HL-60 (cell line): ENCODE measurements at regions not wholly inside any gene's neighbourhood (a gene's known extent, or its start where the extent isn't known, plus 50 kb on each side); places are given as distances from the start of the nearest gene placed in this dataset.

ENCODE experiments used
- DNase-seq, 2 experiments: peaks; one replicate each; pipeline ENCODE4 v3.0.0-alpha.2; 2010 to 2020; ENCODE audit warnings: low read depth in 1 of 2, low spot score in 1 of 2
- H3K27ac ChIP-seq: fragments of 250-450 bp; sonication (Bioruptor Pico); replicated peaks from 2 replicates; pipeline ENCODE4 v1.5.1; 2020; ENCODE audit warnings: mild to moderate bottlenecking, moderate library complexity
- H3K27me3 ChIP-seq: fragments of 250-450 bp; sonication (Bioruptor Pico); 2 replicates; pipeline ENCODE4 v1.5.1; 2021; ENCODE audit warnings: mild to moderate bottlenecking, moderate library complexity; ENCODE audit not compliant: insufficient read depth, poor library complexity, severe bottlenecking
- H3K4me3 ChIP-seq: replicated peaks from 2 replicates; pipeline ENCODE4 v1.5.1; 2011; ENCODE audit warnings: mild to moderate bottlenecking, control low read depth, low read length; ENCODE audit not compliant: insufficient read depth
- CTCF ChIP-seq: IDR thresholded peaks from one replicate; pipeline ENCODE4 v1.5.1; 2011; ENCODE audit warnings: low read length, control low read depth, inconsistent platforms; ENCODE audit not compliant: insufficient read depth
- GABPA ChIP-seq: IDR thresholded peaks from 2 replicates; pipeline ENCODE4 v1.6.1; 2012; ENCODE audit warnings: low read depth
- POLR2AphosphoS5 ChIP-seq: IDR thresholded peaks from 2 replicates; pipeline ENCODE4 v1.6.1; 2012; ENCODE audit warnings: low read depth
- REST ChIP-seq: IDR thresholded peaks from 2 replicates; pipeline ENCODE4 v1.6.1; 2012; ENCODE audit warnings: low read depth; ENCODE audit not compliant: insufficient replicate concordance
- SPI1 ChIP-seq: IDR thresholded peaks from 2 replicates; pipeline ENCODE4 v1.6.1; 2012; ENCODE audit warnings: low read depth, mild to moderate bottlenecking, borderline replicate concordance

- H3K27ac ChIP-seq = no peak overlapping the region
- no peak for DNase-seq
- H3K27me3 ChIP-seq = no peaks in the 10 kb centered on the region
- TF ChIP-seq GABPA (no peak), REST (no peak), SPI1 (no peak), CTCF (no peak), POLR2AphosphoS5 (no peak)
- no peak overlapping the region for H3K4me3 ChIP-seq
Measured at GRCh38 chr4:141957416-141957815, 321.0 kb downstream of the IL15 start.

- Histone ChIP-seq H3K27ac (no peak overlapping the region), H3K27me3 (no peaks in the 10 kb centered on the region), H3K4me3 (no peak overlapping the region)
- no peak for DNase-seq
- TF ChIP-seq GABPA = no peak
- TF ChIP-seq CTCF = no peak
- TF ChIP-seq SPI1 = no peak
- TF ChIP-seq REST = no peak
- TF ChIP-seq POLR2AphosphoS5 = no peak
Measured at GRCh38 chr4:141962486-141962885, 326.1 kb downstream of the IL15 start.

- Histone ChIP-seq H3K27ac (no peak overlapping the region), H3K27me3 (no peaks in the 10 kb centered on the region), H3K4me3 (no peak overlapping the region)
- TF ChIP-seq SPI1 = peak; percentile 67
- no peak for TF ChIP-seq CTCF
- no peak for DNase-seq
Measured at GRCh38 chr4:141971869-141972268, 335.5 kb downstream of the IL15 start.

GRCh38 chr4:141972950-141973349 lies 336.6 kb downstream of the IL15 start:
- no peaks in the 10 kb centered on the region for H3K27me3 ChIP-seq
- H3K27ac ChIP-seq = no peak overlapping the region
- no peak for TF ChIP-seq GABPA
- TF ChIP-seq POLR2AphosphoS5 = no peak
- TF ChIP-seq REST = no peak
- no peak for TF ChIP-seq SPI1
- no peak for TF ChIP-seq CTCF
- H3K4me3 ChIP-seq = no peak overlapping the region
- DNase-seq = no peak
